GM19351 (cell line): ENCODE measurements at regions not wholly inside any gene's neighbourhood (a gene's known extent, or its start where the extent isn't known, plus 50 kb on each side); places are given as distances from the start of the nearest gene placed in this dataset.
"Not testable (repeated sequence)": the region's sequence is repeated elsewhere in the genome, so short reads cannot be mapped to it uniquely, and the experiment has no call there.

Source experiments
- ATAC-seq: cut with Tn5 transposase; IDR thresholded peaks from one replicate; pipeline ENCODE4 v1.9.1; 2021; ENCODE audit warnings: mild to moderate bottlenecking, moderate library complexity; ENCODE audit not compliant: unreplicated experiment

DNA sequence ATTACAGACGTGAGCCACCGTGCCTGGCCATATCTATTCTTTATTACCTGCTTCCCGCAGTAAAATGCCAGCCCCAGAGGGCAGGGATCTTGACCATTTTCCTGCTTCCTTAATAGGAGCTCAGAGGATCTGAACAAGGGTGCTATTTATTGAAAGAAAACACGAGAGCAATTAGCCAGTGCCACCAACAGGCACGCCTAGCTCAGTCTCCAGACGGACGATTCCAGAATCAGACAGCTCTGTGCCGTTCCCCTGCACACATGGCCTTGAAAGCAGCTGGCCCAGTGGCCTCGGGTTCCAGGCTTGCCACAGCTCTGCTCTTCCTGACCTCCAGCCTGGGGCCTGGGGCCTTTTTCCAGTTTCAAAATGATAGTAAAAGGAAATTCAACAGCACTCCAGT lies 135.2 kb upstream of the RFLNA start:
- ATAC-seq: no peak

DNA sequence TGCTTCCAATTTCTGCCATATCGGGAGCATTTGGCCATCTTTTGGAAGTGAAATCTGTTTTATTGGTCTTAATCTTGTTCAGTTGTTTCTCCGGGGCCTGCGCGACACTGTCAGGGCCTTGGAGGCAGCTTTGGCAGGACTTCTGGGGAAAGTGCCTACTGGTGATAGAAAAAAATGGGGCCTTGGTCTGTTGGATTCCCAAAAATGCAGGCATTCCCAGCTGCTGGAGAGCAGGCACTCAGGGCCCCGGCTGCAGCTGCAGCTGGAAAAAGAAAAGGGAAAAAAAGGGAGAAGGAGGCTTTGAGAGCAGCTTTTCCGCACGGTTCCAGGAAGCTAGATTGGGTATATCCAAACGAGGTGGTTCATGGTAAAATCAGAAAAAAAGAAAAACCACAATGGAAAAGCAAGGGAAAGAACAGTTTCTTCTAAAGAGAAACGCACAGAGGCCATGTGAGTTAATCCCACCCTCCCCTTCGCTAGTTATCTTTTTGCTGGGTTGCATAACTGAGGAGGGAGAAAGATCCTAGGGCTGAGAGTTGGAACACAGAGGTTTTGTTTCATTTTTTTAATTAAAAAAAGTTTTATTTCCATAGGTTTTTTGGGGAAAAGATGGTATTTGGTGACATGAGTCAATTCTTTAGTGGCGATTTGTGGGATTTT lies 134.7 kb upstream of the RFLNA start:
- ATAC-seq: no peak

DNA sequence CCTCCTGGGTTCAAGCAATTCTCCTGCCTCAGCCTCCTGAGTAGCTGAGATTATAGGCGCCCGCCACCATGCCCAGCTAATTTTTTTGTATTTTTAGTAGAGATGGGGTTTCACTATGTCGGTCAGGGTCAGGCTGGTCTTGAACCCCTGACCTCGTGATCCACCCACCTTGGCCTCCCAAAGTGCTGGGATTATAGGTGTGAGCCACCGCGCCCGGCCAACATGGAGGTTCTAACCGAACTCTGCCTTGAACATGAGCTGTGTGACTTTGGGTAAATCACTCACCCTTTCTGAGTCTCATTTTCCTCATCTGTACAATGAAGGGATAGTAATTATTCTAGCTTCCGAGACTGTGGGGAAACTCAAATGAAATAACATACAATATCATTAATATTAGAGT lies 133.5 kb upstream of the RFLNA start:
- not testable (repeated sequence) for ATAC-seq

DNA sequence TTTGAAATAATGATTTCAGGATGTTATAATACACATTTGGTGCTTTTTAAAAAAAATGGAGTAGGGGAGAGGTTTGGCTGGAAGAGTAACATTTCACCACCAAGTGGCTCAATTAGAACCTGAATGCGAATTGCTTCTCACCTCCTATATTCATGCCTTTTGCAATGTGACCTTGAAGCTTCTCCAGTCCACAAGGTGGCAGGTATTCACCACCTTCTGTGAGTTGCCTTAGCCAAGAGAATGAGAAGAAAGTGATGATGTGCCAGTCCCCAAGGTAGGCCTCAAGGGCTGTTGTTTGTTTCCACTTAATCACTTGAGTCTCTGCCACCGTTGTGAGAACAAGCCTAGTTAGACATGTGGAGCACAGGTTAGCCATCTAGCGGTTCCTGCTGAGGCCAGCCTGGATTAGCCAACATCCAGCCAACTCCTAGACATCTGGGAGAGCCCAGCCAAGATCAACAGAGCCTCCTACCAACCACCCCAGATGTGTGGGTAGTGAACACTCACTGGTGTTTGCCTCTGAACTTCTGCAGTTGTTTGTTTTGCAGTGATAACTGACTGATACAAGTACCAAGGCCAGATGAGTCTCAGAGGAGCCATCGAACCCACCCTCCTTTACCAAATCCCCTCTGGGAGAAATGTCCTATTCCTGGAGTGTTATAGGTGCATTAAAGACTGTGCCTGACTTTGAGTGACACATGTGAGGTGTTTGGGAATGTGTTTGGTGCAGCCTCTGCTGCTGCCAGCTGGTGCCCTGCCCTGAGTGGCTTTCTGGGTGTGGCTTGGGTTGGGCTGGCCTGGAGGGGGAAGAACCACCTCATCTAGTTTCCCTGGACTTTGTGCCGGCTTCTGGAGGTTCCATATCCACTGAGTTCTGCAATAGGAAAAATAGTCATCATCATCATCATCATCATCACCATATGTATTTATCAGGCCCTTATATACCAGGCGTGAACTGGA lies 132.5 kb upstream of the RFLNA start:
- ATAC-seq: no peak

DNA sequence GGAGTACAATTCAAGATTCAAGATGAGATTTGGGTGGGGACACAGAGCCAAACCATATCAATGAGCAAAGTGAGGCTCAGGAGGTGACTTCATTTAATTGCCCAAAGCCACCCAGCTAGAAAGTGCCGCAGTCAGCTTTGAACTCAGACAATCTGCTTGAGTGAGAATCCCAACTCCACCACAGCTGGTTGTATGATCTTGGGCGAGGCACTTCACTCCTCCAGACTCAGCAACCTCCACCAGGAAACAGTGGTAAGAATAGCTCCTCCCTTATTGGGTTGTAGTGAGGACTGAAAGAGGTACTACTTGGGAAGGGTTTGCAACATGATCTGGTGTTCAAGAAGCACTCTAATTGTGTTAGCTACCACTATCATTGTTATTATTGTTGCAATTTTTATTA lies 129.2 kb upstream of the RFLNA start:
- no peak for ATAC-seq

DNA sequence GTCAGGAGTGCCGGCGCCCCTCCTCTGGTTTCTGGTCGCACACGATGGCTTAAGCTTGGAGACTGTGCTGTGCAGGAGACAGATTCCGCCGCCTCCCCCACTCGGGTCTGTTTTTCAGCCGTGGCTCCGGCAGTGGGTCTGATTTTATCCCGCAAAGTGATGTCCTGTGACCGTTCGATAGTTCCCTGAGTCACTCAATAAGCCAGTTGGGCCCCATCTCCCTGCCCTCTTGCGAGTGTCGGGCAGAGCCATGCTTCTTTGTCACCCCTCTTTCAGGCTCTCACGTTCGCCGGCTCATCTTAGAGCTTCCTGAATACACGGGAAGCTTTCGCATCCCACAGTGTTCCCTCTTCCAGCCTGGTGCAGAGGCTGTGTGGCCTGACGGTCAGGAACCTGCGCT lies 127.8 kb upstream of the RFLNA start:
- no peak for ATAC-seq

DNA sequence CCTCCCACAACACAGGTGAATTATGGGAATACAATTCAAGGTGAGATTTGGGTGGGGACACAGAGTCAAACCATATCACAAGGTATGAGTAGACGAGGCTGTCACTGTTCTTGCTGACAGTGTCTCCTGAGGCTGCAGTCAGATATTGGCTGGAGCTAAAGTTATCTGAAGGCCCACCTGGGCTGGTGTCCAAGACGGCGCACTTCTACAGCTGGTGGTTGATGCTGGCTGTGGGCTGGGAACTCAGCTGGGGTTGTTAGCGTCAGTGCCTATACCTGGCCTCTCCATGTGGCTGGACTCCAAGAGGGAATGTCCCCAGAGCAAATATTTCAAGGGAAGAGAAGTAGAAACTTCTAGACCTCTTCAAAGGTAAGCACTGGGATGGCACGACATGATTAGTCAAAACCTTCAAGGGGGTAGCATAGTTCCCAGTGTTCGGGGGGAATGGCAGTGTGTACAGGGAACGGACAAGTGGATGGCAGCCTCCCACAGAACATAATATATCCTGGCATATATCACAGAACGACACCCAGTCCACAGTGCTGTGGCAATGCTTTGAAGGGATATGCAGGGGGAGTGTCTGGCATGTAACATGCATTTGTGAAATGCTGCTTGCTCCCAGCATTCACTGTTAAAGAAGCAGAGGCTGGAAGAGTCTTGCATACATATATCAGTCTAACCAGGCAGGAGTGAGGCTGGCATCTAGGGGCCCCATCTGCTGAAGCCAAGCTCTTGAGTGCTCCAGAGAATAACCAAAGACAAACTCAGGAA lies 126.7 kb upstream of the RFLNA start:
- no peak for ATAC-seq

DNA sequence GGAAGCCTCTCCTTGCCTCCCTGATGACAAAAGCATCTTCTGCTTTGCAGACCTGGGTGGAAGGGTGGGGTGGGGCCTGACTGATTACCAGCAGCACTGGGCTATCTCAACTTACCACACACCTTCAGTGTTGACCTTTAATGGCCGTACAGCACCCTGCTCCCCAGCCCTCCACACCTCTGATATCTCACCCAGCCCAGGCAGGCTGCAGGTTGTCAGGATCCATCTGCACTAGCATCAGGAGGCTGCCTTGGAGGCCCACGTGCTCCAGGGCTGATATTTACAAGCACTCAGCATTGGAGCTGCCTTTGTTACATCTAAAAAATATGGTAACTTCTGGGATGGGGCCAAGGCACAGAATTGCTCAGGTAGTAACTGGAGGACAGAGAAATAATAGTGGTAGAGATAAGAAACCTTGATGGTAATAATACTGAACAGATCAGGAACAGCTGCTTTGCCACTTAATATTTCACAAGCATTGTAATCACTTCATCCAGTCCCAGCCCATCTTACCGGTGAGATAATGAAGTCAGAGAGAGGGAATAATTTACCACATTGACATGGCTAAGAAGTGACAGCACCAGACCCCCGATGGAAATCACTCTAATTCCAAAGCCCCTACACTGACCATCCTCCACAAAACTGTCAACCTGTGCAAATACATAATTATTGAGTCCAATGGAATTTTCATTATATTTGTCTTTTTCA lies 125.2 kb upstream of the RFLNA start:
- no peak for ATAC-seq

DNA sequence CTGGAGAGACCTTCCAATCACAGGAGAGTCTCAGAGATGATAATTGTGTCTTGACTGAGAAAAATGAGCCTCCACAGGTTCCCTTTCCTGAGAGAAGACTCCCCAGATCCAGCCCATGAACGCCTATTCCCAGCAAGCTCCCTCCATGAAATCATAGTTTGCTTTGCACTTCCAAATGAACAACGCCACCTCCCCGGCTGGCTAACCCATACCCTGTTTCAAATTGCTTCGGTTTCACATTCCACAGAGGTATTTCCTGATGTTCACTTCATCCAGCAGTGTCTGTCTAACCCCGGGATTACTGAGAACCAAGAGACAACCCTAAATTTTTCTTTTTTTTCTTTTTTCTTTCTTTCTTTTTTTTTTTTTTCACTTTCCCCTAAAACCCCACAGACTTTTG lies 124.1 kb upstream of the RFLNA start:
- ATAC-seq: no peak

DNA sequence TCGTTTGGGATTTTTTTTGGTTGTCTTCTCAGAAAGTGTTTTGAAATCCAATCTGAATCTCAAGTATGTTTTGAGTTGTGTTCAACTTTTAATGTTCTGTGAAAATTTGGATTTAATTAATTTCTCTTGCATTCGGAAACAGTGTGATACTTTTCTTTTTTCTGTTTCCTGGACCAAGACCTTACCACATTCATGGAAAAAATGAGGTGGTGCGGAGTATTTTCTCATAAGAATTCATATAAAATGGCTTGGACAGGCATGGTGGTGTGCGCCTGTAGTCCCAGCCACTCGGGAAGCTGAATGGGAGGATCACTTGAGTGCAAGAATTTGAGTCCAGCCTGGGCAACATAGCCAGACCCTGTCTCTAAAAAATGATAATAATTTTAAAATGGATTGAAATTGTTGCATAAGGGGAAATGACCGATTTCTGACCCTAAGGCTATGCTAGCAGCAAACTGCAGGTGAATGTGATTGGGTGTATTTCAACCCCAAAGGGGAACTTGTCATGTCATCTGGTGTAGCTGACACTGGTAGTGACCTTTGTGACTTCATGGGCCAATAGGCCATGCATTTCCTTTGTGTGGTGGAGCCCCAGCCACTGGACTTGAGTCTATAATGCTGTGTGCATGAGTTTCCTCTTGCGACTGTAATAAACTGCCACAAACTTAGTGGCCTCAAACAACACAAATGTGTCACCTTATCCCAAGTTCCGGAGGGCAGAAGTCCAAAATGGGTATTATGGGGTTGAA lies 123.5 kb upstream of the RFLNA start:
- no peak for ATAC-seq

DNA sequence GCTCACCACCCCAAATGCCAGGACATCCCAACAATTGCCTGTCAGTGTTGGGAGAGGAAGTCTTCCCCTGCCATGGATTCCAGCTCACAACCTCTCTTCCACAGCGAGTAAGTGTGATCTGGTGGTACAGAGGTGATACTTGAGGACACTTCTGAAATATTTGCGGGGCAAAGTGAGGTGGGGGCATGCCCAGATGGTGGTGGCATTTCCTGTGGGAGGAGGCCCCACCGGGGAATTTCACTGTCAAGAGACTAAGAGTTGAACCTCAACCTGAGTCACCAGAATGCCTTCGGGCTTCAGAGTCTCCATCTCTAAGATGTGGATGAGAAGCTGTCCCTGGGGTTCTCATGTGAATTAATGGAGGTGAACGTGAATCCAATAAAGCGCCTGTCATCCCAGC lies 122.3 kb upstream of the RFLNA start:
- ATAC-seq: no peak

DNA sequence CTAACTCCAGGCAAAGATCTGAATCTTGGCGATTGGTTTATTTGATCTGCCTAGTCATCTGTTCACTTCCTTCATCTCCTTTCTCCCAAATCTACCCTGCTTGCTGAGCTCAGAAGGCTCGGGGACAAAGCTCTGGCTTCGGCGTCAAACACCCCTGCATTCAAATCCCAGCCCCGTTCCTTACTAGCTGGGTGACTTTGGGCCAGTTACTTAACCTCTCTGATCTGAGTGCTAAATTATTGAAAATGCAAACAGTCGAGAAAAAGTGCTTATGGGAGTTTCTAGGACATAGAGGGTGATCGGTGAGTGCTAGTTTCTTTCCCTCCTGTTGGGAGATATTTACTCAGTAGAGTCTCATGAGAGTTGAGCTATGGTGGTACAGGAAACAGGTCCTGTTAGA lies 121.2 kb upstream of the RFLNA start:
- ATAC-seq: no peak

DNA sequence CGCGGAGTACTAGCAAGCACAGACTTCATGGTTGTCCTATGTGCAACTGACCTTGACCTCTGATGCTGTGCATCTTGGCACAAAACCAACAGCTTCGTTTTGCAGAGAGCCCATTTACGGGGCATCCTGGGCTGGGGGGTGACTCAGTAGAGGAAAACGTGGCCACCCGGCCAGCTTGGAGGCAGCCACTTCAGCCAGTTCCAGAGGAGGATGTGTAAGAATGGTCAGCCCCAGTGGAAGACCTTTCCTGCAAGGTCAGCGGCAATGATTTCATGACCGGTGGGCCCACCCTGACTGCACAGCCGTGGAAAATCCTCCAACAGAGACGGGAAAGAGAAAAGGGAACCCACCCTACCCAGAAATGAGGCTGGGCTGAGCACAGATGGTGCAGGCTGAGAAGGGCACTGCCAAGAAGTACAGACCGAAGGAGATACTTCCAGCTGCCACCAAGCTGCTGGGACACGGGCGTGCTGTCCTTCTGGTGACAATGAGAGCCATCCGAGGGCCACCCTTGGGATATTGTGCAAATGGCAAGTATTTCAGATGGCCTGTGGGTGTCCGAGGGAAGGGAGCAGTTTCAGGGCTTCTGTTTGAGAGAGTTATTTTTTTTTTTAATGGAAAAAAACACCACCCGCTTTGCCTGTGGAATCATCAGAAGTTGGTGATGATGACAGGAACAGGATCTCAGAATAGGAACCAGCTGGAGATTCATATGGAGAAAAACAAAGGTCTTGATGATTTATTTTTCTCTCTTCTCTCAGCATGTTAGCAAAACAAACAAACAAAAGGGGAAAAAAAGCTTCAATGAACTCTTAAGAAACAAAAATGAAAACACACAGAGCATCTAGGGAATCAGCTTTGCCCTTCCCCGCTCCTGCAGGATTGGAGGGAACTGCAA lies 120.2 kb upstream of the RFLNA start:
- ATAC-seq: no peak

DNA sequence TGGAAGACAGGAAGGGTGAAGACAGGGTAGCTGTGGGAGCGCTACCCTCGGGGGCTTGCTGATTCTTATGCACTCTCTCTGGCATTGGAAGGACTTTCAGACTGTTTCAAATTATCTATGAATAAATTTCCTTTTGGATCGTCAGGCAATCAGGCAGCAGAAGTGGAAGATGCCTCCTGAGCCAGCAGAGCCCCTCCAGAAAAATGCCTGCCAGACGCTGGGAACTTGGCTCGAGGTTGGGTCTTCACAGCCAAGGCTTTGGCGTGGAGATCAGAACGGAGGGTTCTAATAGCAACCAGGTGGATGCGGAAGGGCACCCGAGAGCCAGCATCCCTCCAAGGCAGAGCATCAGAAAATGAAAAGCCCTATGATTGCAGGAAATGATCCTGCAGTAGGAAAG lies 119.2 kb upstream of the RFLNA start:
- no peak for ATAC-seq

DNA sequence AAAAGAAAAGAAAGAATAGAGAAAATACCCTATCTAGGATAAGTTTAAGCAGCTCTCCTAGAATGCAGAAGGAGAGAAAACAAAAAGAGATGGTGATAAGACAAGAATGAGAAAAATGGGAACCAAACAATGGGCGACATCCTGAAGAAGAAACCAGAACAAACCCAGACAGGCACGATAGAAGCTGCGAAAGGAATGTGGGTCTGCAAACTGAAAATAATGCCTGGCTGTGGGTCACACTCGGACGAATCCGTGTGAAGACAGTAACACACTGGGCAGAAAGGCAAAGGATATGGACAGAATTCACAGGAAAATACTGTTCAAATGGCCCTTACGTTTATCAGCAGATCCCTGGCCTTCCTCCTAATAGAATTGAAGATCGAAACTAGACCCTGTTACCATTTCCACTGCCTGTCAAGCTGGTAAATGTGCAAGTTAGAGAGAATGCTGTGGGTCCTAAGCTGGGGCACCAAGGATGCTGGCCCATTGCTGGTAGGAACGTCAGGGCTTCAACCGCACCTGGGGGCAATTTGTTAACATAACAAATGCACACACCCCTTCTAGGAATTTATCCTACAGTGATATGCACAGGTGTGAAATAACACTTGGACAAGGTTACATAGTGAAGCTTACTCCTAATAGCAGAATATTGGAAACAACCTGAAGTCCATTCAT lies 117.5 kb upstream of the RFLNA start:
- ATAC-seq: no peak

DNA sequence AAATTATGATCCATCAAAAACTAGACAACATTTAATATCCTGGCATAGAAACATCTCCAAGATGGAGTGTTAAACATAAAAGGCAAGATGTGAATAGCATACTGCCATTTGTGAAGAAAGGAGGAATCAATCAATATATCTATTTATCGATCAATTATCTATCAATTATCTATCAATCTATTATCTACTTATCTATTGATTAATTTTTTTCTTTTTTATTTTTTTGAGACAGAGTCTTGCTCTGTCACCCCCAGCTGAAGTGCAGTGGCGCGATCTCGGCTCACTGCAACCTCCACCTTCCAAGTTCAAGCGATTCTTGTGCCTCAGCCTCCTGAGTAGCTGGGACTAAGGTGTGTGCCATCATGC lies 117.0 kb upstream of the RFLNA start:
- no peak for ATAC-seq

DNA sequence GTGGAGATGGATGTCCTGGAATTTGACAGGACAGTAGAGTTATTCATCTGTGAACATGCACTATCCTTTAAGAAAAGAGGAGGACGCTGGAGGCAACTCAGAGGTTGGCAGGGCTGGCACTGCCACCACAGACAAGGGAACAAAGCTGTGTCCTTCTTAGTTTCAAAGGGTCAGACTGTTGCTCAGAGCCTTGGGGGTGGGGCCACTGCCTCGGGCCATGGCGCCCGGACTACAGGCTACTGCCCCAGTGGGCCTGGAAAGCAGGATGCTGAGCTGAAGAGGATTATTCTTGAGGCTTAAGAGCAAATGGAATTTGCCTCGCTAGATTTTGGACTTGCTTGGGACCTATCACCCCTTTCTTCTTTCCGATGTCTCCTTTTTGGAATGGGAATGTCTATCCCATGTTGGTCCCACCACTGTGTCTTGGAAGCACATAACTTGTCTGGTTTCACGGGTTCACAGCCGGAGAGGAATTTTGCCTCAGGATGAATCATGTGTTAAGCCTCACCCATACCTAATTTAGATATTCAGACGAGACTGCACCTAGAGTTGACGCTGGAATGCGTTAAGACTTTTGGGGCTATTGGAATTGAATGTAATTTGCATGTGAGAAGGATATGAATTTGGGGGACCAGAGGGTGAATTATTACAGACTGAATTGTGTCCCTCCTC lies 114.8 kb upstream of the RFLNA start:
- ATAC-seq: no peak

DNA sequence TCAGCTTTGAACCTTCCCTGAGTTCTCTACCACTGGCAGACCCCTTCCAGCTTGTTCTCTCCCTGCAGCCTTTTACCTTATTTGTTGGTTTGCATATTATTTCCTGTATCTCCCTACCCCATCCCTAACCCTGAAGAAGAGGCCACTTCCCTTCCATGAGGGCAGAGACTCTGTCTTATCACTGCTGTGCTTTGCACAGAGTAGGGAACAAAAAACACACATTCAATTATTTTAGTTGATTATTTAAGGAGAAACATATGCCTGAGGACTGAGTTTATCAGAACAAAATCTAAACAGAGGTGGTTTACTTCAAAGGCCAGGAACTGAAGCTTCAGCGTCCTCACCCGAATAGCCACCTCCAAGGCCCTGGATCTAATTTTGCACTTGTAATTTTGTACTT lies 111.7 kb upstream of the RFLNA start:
- no peak for ATAC-seq
